ENCODE measurements at regions not wholly inside any gene's neighbourhood (a gene's known extent, or its start where the extent isn't known, plus 50 kb on each side); places are given as distances from the start of the nearest gene placed in this dataset.
"Not testable (repeated sequence)": the region's sequence is repeated elsewhere in the genome, so short reads cannot be mapped to it uniquely, and the experiment has no call there.

DNA sequence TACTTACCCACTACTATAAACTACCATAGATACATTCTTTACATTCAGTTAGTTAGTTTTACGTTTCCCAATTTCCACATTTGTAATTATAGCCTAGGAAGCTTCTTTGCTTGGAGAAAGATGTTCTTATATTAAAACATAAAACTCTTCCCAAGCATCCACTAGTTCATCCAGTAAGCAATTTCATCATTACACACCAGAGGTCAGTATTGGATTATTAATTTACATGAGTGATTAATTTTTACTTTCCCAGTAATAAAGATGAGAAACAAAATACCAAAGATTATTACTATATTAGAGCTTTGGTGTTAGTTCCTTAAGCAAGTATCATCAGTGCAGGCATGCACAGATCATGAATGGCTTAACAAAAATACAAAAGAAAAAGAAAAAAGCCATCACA lies 518.4 kb downstream of the TUBA3C start:
- intact Hi-C loops (cut with DNase I); ATAC-seq: not testable (repeated sequence)
- WGBS, 2 donors: no CpG with 5 or more reads among the region's 1 CpG

DNA sequence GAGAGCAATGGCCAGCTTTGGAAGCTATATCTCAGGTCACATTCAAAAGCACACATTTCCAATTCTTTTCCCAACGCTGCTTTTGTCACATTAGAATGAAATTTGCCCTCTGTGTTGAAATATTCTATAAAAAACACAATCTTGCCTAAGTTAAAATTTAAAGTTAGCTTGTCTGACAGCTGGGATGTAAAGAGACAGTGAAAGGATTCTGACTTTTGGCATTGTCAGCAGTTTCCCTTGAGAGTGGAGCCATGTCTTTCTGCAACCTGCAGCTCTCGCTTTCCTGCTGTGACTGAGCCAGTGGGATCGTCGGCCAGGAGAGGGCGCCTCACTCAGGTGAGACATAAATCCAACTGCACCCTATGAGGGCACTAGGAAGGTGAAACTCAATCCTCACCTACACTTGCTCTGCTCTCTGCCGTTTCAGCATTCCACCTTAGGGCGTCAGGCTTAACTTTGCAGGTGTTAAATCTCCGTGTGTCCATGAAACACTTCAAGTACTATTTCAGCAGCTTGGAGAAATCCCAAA lies 537.9 kb downstream of the TUBA3C start:
- H3K9me3 ChIP-seq; intact Hi-C loops (cut with DNase I); H3K27ac ChIP-seq; ATAC-seq; H3K4me1 ChIP-seq; H3K27me3 ChIP-seq; H3K36me3 ChIP-seq (replicated peaks in 1 of 2; ENCODE audit: insufficient read depth in 1 of 2, low read depth in 2 of 2); H3K4me3 ChIP-seq: not testable (repeated sequence)
- WGBS, 2 donors: 10 to 19% methylated on average over 6 to 7 of the region's 8 CpGs
- peak; percentile 66 to 85 (median 72) for DNase-seq
- TF ChIP-seq, protein P1, sequence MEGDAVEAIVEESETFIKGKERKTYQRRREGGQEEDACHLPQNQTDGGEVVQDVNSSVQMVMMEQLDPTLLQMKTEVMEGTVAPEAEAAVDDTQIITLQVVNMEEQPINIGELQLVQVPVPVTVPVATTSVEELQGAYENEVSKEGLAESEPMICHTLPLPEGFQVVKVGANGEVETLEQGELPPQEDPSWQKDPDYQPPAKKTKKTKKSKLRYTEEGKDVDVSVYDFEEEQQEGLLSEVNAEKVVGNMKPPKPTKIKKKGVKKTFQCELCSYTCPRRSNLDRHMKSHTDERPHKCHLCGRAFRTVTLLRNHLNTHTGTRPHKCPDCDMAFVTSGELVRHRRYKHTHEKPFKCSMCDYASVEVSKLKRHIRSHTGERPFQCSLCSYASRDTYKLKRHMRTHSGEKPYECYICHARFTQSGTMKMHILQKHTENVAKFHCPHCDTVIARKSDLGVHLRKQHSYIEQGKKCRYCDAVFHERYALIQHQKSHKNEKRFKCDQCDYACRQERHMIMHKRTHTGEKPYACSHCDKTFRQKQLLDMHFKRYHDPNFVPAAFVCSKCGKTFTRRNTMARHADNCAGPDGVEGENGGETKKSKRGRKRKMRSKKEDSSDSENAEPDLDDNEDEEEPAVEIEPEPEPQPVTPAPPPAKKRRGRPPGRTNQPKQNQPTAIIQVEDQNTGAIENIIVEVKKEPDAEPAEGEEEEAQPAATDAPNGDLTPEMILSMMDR (IDR thresholded peaks at IDR 0.05): peak; percentile 30 to 67 (median 50)

More for the DNA sequence above, 518.4 kb downstream of the TUBA3C start:
- not testable (repeated sequence) for H3K4me1 ChIP-seq; H3K9me3 ChIP-seq; DNase-seq; H3K4me3 ChIP-seq; H3K27me3 ChIP-seq; H3K27ac ChIP-seq; H3K36me3 ChIP-seq (replicated peaks in 1 of 2; ENCODE audit: insufficient read depth in 1 of 2, low read depth in 2 of 2)
- TF ChIP-seq, protein P1 (IDR thresholded peaks at IDR 0.05): peak in 3 of 7 experiments; percentile 21 to 31 (median 23)

DNA sequence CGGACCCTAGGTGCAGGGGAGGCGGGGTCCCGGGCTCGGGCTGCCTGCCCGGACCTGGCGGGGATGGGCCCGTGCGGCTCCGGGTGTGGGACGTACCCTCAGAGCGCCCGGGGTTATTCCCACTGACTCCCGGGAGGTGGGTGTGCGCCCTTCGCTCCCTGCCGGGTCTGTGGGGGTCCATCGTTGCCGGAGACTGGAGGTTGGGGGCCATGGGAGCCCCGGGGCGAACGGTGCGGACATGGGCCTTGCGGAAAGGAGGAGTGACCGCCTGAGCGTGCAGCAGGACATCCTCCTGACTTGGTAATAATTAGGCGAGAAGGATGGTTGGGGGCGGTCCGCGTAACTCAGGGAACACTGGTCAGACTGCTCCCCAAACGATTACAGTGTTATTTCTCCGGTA lies 552.7 kb downstream of the TUBA3C start:
- H3K27ac ChIP-seq; H3K9me3 ChIP-seq; ATAC-seq; H3K27me3 ChIP-seq; intact Hi-C loops (cut with DNase I); H3K36me3 ChIP-seq (replicated peaks in 1 of 2; ENCODE audit: insufficient read depth in 1 of 2, low read depth in 2 of 2); H3K4me3 ChIP-seq; H3K4me1 ChIP-seq; DNase-seq: not testable (repeated sequence)
- 47% methylated on average over 14 of the region's 31 CpGs; no CpG with 5 or more reads in 1 of the 2 donors for WGBS, 2 donors

DNA sequence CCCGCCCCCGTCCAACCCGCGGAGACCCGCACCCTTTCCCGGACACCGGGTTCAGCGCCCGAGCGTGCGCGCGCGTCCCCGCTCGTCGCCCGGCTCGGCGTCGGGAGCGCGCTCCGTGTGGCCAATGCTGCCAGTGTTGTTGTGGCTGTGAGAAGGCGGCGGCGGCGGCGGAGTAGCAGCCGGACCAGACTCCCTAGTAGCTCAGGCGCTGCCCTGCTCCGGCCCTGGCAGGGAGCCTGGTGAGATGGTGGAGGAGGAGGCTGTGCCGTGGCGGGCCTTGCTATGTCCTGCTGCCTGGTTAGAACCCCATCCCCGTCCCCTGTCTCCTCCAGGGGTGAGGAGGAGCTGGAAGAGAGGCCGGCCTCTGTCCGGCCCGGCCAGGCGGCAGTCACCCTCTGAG lies 553.2 kb downstream of the TUBA3C start:
- ATAC-seq: no peak
- DNase-seq: peak in 1 of 4 donors; percentile 5
- WGBS, 2 donors: 33% methylated on average over 26 of the region's 39 CpGs; no CpG with 5 or more reads in 1 of the 2 donors

DNA sequence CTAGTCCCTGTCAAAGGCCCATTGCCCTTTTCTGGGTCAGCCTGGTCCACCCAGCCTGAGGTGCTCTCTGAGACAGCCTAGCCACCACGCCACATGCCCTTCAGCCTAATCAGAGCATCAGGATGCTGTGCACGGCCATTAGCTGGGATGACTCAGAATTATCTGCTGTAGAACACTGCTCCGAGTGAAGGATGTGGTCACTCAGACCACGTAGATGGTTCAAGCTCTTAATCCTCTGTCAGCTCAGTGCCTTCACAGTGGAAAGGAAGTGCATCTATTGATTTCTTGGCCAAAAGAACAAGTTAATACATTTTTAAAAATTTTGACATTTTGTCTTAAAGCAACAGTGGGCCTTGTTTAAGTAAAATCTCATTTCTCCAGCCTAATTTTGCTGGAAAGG lies 557.6 kb downstream of the TUBA3C start:
- 42% methylated on average over 4 of the region's 4 CpGs; no CpG with 5 or more reads in 1 of the 2 donors for WGBS, 2 donors
- H3K27ac ChIP-seq; H3K4me3 ChIP-seq; H3K36me3 ChIP-seq (replicated peaks in 1 of 2; ENCODE audit: insufficient read depth in 1 of 2, low read depth in 2 of 2); intact Hi-C loops (cut with DNase I); H3K9me3 ChIP-seq; ATAC-seq; H3K27me3 ChIP-seq; H3K4me1 ChIP-seq; DNase-seq: not testable (repeated sequence)

More for the DNA sequence above, 553.2 kb downstream of the TUBA3C start:
- H3K27me3 ChIP-seq: no peaks in the 10 kb centered on the region
- no peaks in the 10 kb centered on the region for H3K4me1 ChIP-seq
- TF ChIP-seq POLR2A (IDR thresholded peaks at IDR 0.05): no peak
- TF ChIP-seq, protein P1 (IDR thresholded peaks at IDR 0.05): no peak
- H3K27ac ChIP-seq: no peak overlapping the region
- no peaks in the 10 kb centered on the region for H3K9me3 ChIP-seq
- intact Hi-C loops (cut with DNase I): no loop called here
- H3K4me3 ChIP-seq: no peak overlapping the region
- no peaks in the 10 kb centered on the region for H3K36me3 ChIP-seq (replicated peaks in 1 of 2; ENCODE audit: insufficient read depth in 1 of 2, low read depth in 2 of 2)

DNA sequence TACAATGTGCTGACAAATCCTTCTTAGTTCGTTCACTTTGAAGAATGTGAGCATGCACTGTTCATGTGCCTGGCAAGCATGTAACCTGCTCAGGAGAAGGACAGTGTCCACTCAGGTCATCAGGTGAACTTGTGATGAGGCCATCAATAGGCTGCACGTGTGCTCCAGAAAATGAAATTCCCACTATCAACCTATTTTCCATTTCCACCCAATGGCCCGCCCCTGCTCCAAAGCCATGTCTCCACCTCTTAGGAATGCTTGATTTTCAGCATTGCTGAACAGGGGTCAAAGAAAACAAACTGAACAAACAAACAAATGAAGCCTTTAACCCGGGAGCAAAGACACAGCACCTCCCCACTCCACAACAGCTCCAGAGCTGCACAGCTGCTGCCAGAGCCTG lies 563.2 kb downstream of the TUBA3C start:
- ATAC-seq; H3K9me3 ChIP-seq; DNase-seq; H3K4me3 ChIP-seq; H3K27ac ChIP-seq; intact Hi-C loops (cut with DNase I); H3K4me1 ChIP-seq; H3K27me3 ChIP-seq; H3K36me3 ChIP-seq (replicated peaks in 1 of 2; ENCODE audit: insufficient read depth in 1 of 2, low read depth in 2 of 2): not testable (repeated sequence)
- WGBS, 2 donors: 14 to 49% methylated on average over 1 to 2 of the region's 4 CpGs

DNA sequence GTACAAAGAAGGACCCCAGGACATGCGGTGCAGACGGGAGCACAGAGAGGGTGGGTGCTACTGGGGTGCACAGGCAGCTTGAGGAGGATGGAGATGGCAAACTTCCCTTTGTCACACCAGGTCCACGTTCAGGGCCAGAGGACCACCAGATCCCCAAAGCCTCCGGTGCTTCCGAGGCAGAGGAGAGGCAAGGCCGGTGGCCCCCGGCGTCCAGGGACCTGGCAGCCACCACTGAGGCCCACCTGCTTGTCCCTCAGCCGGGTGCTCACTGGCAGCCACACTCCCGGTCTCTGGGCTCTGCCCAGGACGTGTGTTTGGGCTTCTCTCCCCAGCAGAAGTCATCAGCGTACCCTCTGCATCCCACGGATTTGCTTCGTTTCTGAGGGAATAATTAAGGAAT lies 571.1 kb downstream of the TUBA3C start:
- intact Hi-C loops (cut with DNase I); ATAC-seq; H3K4me3 ChIP-seq; H3K27me3 ChIP-seq; H3K27ac ChIP-seq; H3K36me3 ChIP-seq (replicated peaks in 1 of 2; ENCODE audit: insufficient read depth in 1 of 2, low read depth in 2 of 2); H3K9me3 ChIP-seq; H3K4me1 ChIP-seq; DNase-seq: not testable (repeated sequence)
- 69% methylated on average over 6 to 9 of the region's 14 CpGs for WGBS, 2 donors

DNA sequence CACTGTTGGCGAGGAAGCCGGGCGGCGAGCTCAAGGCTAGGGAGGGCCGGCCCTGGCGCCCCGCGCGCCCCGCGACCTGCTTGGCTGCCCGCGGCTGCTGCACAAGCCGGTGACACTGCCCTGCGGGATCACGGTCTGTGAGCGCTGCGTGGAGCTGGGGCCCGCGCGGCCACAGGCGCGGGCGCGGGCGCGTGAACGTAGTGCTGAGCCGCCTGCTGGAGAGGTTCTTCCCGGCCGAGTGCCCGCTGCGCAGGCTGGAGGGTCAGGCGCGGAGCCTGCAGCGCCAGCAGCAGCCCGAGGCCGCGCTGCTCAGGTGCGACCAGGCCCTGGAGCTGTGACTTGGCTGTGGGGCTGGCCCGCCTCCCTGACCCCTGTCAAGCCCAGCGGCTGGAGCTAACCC lies 572.3 kb downstream of the TUBA3C start:
- intact Hi-C loops (cut with DNase I): not testable (repeated sequence)
- 41% methylated on average over 2 of the region's 42 CpGs; no CpG with 5 or more reads in 1 of the 2 donors for WGBS, 2 donors

DNA sequence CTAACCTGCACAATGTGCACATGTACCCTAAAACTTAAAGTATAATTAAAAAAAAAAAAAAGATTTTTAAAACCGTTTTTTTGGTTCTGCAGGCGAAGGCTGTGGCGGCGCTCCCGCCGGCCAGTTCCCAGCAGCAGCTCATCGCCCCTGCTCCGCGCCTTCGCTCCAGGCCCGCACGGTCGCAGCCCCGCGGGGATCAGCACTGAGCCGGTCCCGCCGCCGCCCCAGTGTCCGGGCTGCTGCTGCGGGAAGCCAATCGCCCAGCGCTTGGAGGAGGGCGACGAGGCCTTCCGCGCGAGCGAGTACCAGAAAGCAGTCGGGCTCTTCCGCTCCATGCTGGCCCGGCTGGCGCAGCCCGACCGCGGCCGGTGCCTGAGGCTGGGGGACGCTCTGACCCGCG lies 572.8 kb downstream of the TUBA3C start:
- 40 to 60% methylated on average over 2 to 6 of the region's 40 CpGs for WGBS, 2 donors
- H3K4me3 ChIP-seq; H3K9me3 ChIP-seq; ATAC-seq; intact Hi-C loops (cut with DNase I); H3K36me3 ChIP-seq (replicated peaks in 1 of 2; ENCODE audit: insufficient read depth in 1 of 2, low read depth in 2 of 2); H3K4me1 ChIP-seq; H3K27me3 ChIP-seq; DNase-seq; H3K27ac ChIP-seq: not testable (repeated sequence)

More for the DNA sequence above, 572.3 kb downstream of the TUBA3C start:
- H3K36me3 ChIP-seq (replicated peaks in 1 of 2; ENCODE audit: insufficient read depth in 1 of 2, low read depth in 2 of 2); DNase-seq; H3K4me1 ChIP-seq; H3K27ac ChIP-seq; H3K4me3 ChIP-seq; ATAC-seq; H3K27me3 ChIP-seq; H3K9me3 ChIP-seq: not testable (repeated sequence)
